Breast epithelium (tissue), 3 donors: ENCODE measurements at regions not wholly inside any gene's neighbourhood (a gene's known extent, or its start where the extent isn't known, plus 50 kb on each side); places are given as distances from the start of the nearest gene placed in this dataset.

Experiments
- CTCF ChIP-seq, 3 donors: fragments of 450-650 bp; IDR thresholded peaks; one replicate each; pipeline ENCODE4 v1.5.1; 2016 to 2017; ENCODE audit warnings: antibody characterized with exemption in 3 of 3, mild to moderate bottlenecking in 3 of 3, moderate library complexity in 3 of 3
- POLR2A ChIP-seq: fragments of 450-650 bp; IDR thresholded peaks from one replicate; pipeline ENCODE4 v1.6.1; 2016; ENCODE audit warnings: antibody characterized with exemption, mild to moderate bottlenecking, moderate library complexity
- POLR2AphosphoS5 ChIP-seq, 3 donors: sonication (generic); formaldehyde crosslinking; IDR thresholded peaks; one replicate each; pipeline ENCODE4 v1.6.1; 2017; ENCODE audit warnings: antibody characterized with exemption in 3 of 3

- TF ChIP-seq POLR2A (no peak), CTCF (IDR thresholded peaks at IDR 0.05) (no peak), POLR2AphosphoS5 (IDR thresholded peaks at IDR 0.05) (no peak)
Observed at GRCh38 chr6:22357724-22358189, 60.9 kb upstream of the PRL start.
